K562 (cell line): ENCODE measurements at regions not wholly inside any gene's neighbourhood (a gene's known extent, or its start where the extent isn't known, plus 50 kb on each side); places are given as distances from the start of the nearest gene placed in this dataset.

Experiments used
- CREB1 ChIP-seq, 2 experiments: sonication (generic) in 1 of 2; formaldehyde crosslinking in 1 of 2; IDR thresholded peaks; 2 replicates each; pipeline versions ENCODE4 v1.6.1 to v1.8.0; 2012 to 2022; ENCODE audit warnings: inconsistent platforms in 1 of 2, mild to moderate bottlenecking in 1 of 2, missing genetic modification reagents in 1 of 2, moderate library complexity in 1 of 2
- HOXB6 ChIP-seq: fragments of 250-450 bp; sonication (Bioruptor Pico); IDR thresholded peaks from 2 replicates; pipeline ENCODE4 v1.5.1; 2022; ENCODE audit warnings: mild to moderate bottlenecking, borderline replicate concordance
- JUND ChIP-seq, 2 experiments: IDR thresholded peaks; 2 replicates in 1 of 2; 3 replicates in 1 of 2; pipeline ENCODE4 v1.6.1; 2011; ENCODE audit warnings: borderline replicate concordance in 2 of 2, low read depth in 2 of 2, low read length in 2 of 2, improper control_type of control experiment in 1 of 2, missing biosample characterization in 1 of 2, missing genetic modification characterization in 1 of 2, missing genetic modification reagents in 1 of 2
- MEIS2 ChIP-seq: fragments of 450-650 bp; IDR thresholded peaks from 2 replicates; pipeline ENCODE4 v1.6.1; 2014; ENCODE audit warnings: mild to moderate bottlenecking; ENCODE audit not compliant: partially characterized antibody
- PATZ1 ChIP-seq: fragments of 250-450 bp; sonication (Bioruptor Pico); IDR thresholded peaks from 2 replicates; pipeline ENCODE4 v1.5.0; 2020; ENCODE audit warnings: mild to moderate bottlenecking, borderline replicate concordance
- PREB ChIP-seq: sonication (generic); formaldehyde crosslinking; IDR thresholded peaks from 2 replicates; pipeline ENCODE4 v1.8.1; 2023; ENCODE audit warnings: mild to moderate bottlenecking, missing genetic modification reagents
- USF2 ChIP-seq: sonication (generic); formaldehyde crosslinking; IDR thresholded peaks from 2 replicates; pipeline ENCODE4 v1.5.0; 2020; ENCODE audit warnings: missing genetic modification reagents
- ZNF146 ChIP-seq: IDR thresholded peaks from one replicate; pipeline ENCODE4 v1.6.1; 2018; ENCODE audit warnings: missing compliant biosample characterization; ENCODE audit not compliant: unreplicated experiment
- ZNF217 ChIP-seq: sonication (generic); formaldehyde crosslinking; IDR thresholded peaks from 2 replicates; pipeline ENCODE4 v1.8.0; 2022; ENCODE audit warnings: mild to moderate bottlenecking, missing genetic modification reagents

- TF ChIP-seq JUND (IDR thresholded peaks at IDR 0.05; ENCODE audit: borderline replicate concordance, low read depth, low read length) (no peak), JUND (tag; IDR thresholded peaks at IDR 0.05; ENCODE audit: borderline replicate concordance, low read depth, low read length) (no peak), PATZ1 (no peak), HOXB6 (CRISPR knock-in tag) (no peak), USF2 (CRISPR knock-in tag) (no peak), MEIS2 (no peak), CREB1 (IDR thresholded peaks at IDR 0.05) (no peak), CREB1 (CRISPR knock-in tag; IDR thresholded peaks at IDR 0.05) (no peak), PREB (CRISPR knock-in tag) (no peak), ZNF217 (CRISPR knock-in tag) (no peak), ZNF146 (no peak)
Observed at GRCh38 chr10:83935339-83935736, 204.0 kb upstream of the GHITM start.
